ENCODE measurements at regions not wholly inside any gene's neighbourhood (a gene's known extent, or its start where the extent isn't known, plus 50 kb on each side); places are given as distances from the start of the nearest gene placed in this dataset.

- H3K79me2 ChIP-seq, result no peaks in the 10 kb centered on the region
- no peak overlapping the region for H2AFZ ChIP-seq
- H3K4me1 ChIP-seq (ENCODE audit: insufficient read depth), result no peaks in the 10 kb centered on the region
- no peaks in the 10 kb centered on the region for H3K9me2 ChIP-seq (replicated peaks; ENCODE audit: insufficient read depth)
- H3K9me3 ChIP-seq (ENCODE audit: low read depth), result no peaks in the 10 kb centered on the region
- H3K27ac ChIP-seq, result no peak overlapping the region
- TF ChIP-seq EZH2 (IDR thresholded peaks at IDR 0.05; ENCODE audit: borderline replicate concordance) (no peak), EZH2phosphoT487 (IDR thresholded peaks at IDR 0.05; ENCODE audit: low read depth, severe bottlenecking, unreplicated experiment) (no peak)
- TF ChIP-seq, protein P1, sequence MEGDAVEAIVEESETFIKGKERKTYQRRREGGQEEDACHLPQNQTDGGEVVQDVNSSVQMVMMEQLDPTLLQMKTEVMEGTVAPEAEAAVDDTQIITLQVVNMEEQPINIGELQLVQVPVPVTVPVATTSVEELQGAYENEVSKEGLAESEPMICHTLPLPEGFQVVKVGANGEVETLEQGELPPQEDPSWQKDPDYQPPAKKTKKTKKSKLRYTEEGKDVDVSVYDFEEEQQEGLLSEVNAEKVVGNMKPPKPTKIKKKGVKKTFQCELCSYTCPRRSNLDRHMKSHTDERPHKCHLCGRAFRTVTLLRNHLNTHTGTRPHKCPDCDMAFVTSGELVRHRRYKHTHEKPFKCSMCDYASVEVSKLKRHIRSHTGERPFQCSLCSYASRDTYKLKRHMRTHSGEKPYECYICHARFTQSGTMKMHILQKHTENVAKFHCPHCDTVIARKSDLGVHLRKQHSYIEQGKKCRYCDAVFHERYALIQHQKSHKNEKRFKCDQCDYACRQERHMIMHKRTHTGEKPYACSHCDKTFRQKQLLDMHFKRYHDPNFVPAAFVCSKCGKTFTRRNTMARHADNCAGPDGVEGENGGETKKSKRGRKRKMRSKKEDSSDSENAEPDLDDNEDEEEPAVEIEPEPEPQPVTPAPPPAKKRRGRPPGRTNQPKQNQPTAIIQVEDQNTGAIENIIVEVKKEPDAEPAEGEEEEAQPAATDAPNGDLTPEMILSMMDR (IDR thresholded peaks at IDR 0.05; ENCODE audit: poor library complexity), result no peak
- H3K4me2 ChIP-seq, result no peak overlapping the region
- H3K4me3 ChIP-seq, result no peak overlapping the region
- H3K27me3 ChIP-seq, result no peaks in the 10 kb centered on the region
- no peaks in the 10 kb centered on the region for H4K20me1 ChIP-seq (ENCODE audit: insufficient read depth, poor library complexity, severe bottlenecking)
- H3K36me3 ChIP-seq (replicated peaks; ENCODE audit: insufficient read depth, low read depth), result no peaks in the 10 kb centered on the region
- 69% methylated on average over 11 of the region's 11 CpGs for WGBS (ENCODE audit: low lambda C conversion rate, missing lambda C conversion rate)
- DNase-seq (ENCODE audit: low spot score), result no peak
Measured at GRCh38 chr9:81097131-81097847, 592.1 kb downstream of the TLE1 start.

DNA sequence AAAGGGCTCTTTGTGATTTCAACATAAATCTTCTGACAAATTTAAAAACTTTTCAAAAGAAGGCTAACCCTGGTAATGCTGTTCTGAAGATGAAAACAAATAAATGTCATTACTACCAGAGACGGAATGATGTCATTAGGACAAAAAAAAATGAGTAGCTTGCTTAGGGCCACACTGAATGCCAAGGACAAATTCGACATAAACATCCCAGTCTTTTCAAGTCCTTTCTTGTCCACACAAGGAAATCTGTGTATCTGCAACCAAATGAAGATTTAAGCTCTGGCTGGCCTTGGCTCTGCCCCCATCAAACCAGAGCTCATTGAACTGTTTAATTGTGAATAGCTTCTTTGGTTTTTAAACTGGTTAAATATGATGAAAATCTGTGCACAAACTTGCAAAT, 592.7 kb downstream of the TLE1 start:
- TF ChIP-seq, protein P1 (IDR thresholded peaks at IDR 0.05; ENCODE audit: poor library complexity), result no peak
- TF ChIP-seq EZH2phosphoT487 (IDR thresholded peaks at IDR 0.05; ENCODE audit: low read depth, severe bottlenecking, unreplicated experiment) (no peak), EZH2 (IDR thresholded peaks at IDR 0.05; ENCODE audit: borderline replicate concordance) (no peak)

GRCh38 chr9:81092057-81092456, 597.3 kb downstream of the TLE1 start:
- Histone ChIP-seq H3K27ac (no peak overlapping the region), H3K79me2 (no peaks in the 10 kb centered on the region), H3K9me2 (replicated peaks; ENCODE audit: insufficient read depth) (no peaks in the 10 kb centered on the region), H3K4me3 (no peak overlapping the region), H4K20me1 (ENCODE audit: insufficient read depth, poor library complexity, severe bottlenecking) (no peaks in the 10 kb centered on the region), H3K4me1 (ENCODE audit: insufficient read depth) (no peaks in the 10 kb centered on the region), H3K9me3 (ENCODE audit: low read depth) (no peaks in the 10 kb centered on the region), H3K36me3 (replicated peaks; ENCODE audit: insufficient read depth, low read depth) (no peaks in the 10 kb centered on the region), H3K27me3 (no peaks in the 10 kb centered on the region), H2AFZ (no peak overlapping the region), H3K4me2 (no peak overlapping the region)
- no peak for DNase-seq (ENCODE audit: low spot score)
- no peak for TF ChIP-seq EZH2 (IDR thresholded peaks at IDR 0.05; ENCODE audit: borderline replicate concordance)
- no peak for TF ChIP-seq EZH2phosphoT487 (IDR thresholded peaks at IDR 0.05; ENCODE audit: low read depth, severe bottlenecking, unreplicated experiment)
- TF ChIP-seq, protein P1 (IDR thresholded peaks at IDR 0.05; ENCODE audit: poor library complexity), result no peak
- WGBS (ENCODE audit: low lambda C conversion rate, missing lambda C conversion rate), result 90% methylated on average over 2 of the region's 2 CpGs

More for the DNA sequence above, 592.7 kb downstream of the TLE1 start:
- Histone ChIP-seq H3K36me3 (replicated peaks; ENCODE audit: insufficient read depth, low read depth) (no peaks in the 10 kb centered on the region), H3K27me3 (no peaks in the 10 kb centered on the region), H2AFZ (no peak overlapping the region), H3K9me3 (ENCODE audit: low read depth) (no peaks in the 10 kb centered on the region), H3K4me2 (no peak overlapping the region), H3K4me3 (no peak overlapping the region), H3K9me2 (replicated peaks; ENCODE audit: insufficient read depth) (no peaks in the 10 kb centered on the region), H3K4me1 (ENCODE audit: insufficient read depth) (no peaks in the 10 kb centered on the region), H3K79me2 (no peaks in the 10 kb centered on the region), H3K27ac (no peak overlapping the region), H4K20me1 (ENCODE audit: insufficient read depth, poor library complexity, severe bottlenecking) (no peaks in the 10 kb centered on the region)
- DNase-seq (ENCODE audit: low spot score), result no peak
- 74% methylated on average over 2 of the region's 2 CpGs for WGBS (ENCODE audit: low lambda C conversion rate, missing lambda C conversion rate)

Measured in hepatocyte (in vitro differentiated cells).